VCaP (cell line): ENCODE measurements at regions not wholly inside any gene's neighbourhood (a gene's known extent, or its start where the extent isn't known, plus 50 kb on each side); places are given as distances from the start of the nearest gene placed in this dataset.

ENCODE experiments used
- H3K27ac ChIP-seq: fragments of 450-650 bp; 2 replicates; pipeline ENCODE4 v1.5.1; 2017
- CTCF ChIP-seq: fragments of 450-650 bp; conservative IDR thresholded peaks from 2 replicates; pipeline ENCODE4 v1.5.1; 2017; ENCODE audit warnings: mild to moderate bottlenecking, moderate library complexity

- no peak for TF ChIP-seq CTCF
- H3K27ac ChIP-seq, result no peak overlapping the region
Observed at GRCh38 chr9:85208666-85209065, 533.1 kb downstream of the AGTPBP1 start.

GRCh38 chr9:85204176-85204575 lies 534.6 kb downstream of the NTRK2 start:
- no peak for TF ChIP-seq CTCF
- H3K27ac ChIP-seq, result no peak overlapping the region

GRCh38 chr9:85202596-85202995 lies 533.1 kb downstream of the NTRK2 start:
- no peak overlapping the region for H3K27ac ChIP-seq
- no peak for TF ChIP-seq CTCF

DNA sequence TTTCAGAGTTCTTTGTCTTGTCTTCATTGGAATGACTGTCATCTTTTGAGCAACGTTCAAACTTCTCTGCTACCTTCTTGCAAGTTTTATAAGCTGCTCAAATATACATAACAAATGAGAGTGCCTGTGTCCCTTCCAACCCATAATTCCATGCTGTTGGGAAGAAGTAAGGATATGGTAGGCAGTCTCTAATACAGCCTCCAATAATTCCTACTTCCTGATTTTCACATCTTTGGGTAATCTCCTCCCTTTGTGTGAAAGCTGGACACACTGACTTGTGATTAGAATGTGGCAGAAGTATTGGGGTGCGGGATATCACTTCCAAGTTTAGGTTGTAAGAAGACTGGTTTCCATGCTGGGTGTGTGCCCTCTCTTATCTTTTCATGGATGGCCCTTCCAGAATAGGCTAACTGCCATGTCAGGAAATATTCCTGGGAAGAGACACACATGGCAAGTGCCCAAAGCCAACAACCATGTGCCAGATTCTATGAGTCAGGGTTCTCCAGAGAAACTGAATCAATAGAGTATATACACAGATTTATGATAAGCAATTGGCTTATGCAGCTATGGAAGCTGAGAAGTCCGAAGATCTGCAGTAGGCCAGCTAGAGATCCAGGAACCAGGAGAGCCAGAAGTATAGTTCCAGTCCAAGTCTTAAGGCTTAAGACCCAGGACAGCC lies 531.3 kb downstream of the NTRK2 start:
- H3K27ac ChIP-seq, result peak overlapping the region; percentile 41
- TF ChIP-seq CTCF, result no peak

GRCh38 chr9:85199866-85200495 lies 530.5 kb downstream of the NTRK2 start:
- H3K27ac ChIP-seq, result no peak overlapping the region
- no peak for TF ChIP-seq CTCF

GRCh38 chr9:85192750-85193149 lies 523.2 kb downstream of the NTRK2 start:
- TF ChIP-seq CTCF, result no peak

DNA sequence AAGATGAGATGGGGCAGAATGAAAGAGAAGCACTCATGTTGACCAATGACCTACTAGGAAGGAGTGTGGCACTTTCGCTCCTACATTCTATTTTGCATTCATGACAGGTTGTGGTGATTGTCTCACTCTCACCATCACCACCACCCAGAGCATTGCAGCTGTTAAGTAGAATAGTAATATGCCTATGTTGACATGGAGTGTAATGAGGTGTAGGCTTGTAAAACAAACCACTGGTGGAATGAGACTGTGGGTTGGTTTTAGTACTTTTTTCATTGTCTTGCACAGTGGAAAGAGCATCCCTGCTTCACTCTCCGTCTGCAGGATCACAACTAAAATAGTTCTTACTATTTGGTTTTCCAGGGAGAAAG lies 516.7 kb downstream of the NTRK2 start:
- H3K27ac ChIP-seq, result no peak overlapping the region
- TF ChIP-seq CTCF, result no peak

More at GRCh38 chr9:85192750-85193149, 523.2 kb downstream of the NTRK2 start:
- no peak overlapping the region for H3K27ac ChIP-seq
